PC-9 (cell line): ENCODE measurements at regions not wholly inside any gene's neighbourhood (a gene's known extent, or its start where the extent isn't known, plus 50 kb on each side); places are given as distances from the start of the nearest gene placed in this dataset.

Experiments used
- EZH2 ChIP-seq: fragments of 200-600 bp; sonication (generic); IDR thresholded peaks from 2 replicates; pipeline ENCODE4 v1.8.0; 2017; ENCODE audit warnings: antibody characterized with exemption, low read depth
- TF ChIP-seq, protein P1 (sequence below): fragments of 200-600 bp; sonication (generic); conservative IDR thresholded peaks from 2 replicates; pipeline ENCODE4 v1.6.1; 2017; ENCODE audit warnings: mixed run types, antibody characterized with exemption, mild to moderate bottlenecking, moderate library complexity

DNA sequence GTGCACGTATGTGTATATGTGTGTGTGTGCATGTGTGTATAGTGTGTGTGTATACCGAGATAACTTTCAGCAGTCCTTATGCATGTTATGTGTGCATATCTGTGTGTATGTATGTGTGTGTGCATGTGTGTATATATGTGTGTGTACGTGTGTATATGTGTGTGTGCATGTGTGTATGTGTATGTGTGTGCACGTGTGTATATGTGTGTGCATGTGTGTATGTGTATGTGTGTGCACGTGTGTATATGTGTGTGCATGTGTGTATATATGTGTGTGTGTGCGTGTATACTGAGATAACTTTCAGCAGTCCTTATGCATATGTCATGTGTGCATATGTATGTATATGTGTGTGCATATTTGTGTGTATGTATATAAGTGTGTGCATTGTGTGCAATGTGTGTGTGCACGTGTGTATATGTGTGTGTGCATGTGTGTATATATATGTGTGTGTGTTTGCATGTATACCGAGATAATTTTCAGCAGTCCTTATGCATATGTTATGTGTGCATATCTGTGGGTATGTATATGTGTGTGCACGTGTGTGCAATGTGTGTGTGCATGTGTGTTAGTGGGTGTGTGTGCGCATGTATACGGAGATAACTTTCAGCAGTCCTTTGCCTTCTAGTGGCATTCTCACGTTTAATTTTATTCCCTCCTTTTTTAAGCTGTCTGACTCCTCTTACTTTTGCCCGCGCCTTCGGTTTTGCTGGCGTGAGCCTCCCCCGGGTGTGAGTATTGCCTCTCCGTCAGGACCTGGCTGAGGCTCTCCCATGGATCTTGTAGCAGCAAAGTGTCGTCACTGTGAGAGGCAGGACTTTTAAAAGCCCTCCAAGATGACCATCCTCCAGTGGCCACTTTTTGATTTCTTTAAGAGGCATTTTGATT is 99.6 kb upstream of the SHOX start:
- TF ChIP-seq, protein P1, sequence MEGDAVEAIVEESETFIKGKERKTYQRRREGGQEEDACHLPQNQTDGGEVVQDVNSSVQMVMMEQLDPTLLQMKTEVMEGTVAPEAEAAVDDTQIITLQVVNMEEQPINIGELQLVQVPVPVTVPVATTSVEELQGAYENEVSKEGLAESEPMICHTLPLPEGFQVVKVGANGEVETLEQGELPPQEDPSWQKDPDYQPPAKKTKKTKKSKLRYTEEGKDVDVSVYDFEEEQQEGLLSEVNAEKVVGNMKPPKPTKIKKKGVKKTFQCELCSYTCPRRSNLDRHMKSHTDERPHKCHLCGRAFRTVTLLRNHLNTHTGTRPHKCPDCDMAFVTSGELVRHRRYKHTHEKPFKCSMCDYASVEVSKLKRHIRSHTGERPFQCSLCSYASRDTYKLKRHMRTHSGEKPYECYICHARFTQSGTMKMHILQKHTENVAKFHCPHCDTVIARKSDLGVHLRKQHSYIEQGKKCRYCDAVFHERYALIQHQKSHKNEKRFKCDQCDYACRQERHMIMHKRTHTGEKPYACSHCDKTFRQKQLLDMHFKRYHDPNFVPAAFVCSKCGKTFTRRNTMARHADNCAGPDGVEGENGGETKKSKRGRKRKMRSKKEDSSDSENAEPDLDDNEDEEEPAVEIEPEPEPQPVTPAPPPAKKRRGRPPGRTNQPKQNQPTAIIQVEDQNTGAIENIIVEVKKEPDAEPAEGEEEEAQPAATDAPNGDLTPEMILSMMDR, result no peak
- TF ChIP-seq EZH2, result no peak
